AG09309 (cell line): ENCODE measurements at regions not wholly inside any gene's neighbourhood (a gene's known extent, or its start where the extent isn't known, plus 50 kb on each side); places are given as distances from the start of the nearest gene placed in this dataset.

Experiments
- DNase-seq: peaks from one replicate; pipeline ENCODE4 v3.0.0-alpha.2; 2010; ENCODE audit warnings: low read depth
- H3K4me3 ChIP-seq: 2 replicates; pipeline ENCODE4 v1.5.1; 2011; ENCODE audit warnings: mild to moderate bottlenecking, low read depth, low read length, moderate library complexity; ENCODE audit not compliant: control insufficient read depth
- TF ChIP-seq, protein P1 (sequence below): IDR thresholded peaks from 2 replicates; pipeline ENCODE4 v1.5.1; 2011; ENCODE audit warnings: mild to moderate bottlenecking, low read depth, low read length, inconsistent platforms; ENCODE audit not compliant: insufficient read depth, control insufficient read depth; ENCODE audit errors: missing control alignments

DNA sequence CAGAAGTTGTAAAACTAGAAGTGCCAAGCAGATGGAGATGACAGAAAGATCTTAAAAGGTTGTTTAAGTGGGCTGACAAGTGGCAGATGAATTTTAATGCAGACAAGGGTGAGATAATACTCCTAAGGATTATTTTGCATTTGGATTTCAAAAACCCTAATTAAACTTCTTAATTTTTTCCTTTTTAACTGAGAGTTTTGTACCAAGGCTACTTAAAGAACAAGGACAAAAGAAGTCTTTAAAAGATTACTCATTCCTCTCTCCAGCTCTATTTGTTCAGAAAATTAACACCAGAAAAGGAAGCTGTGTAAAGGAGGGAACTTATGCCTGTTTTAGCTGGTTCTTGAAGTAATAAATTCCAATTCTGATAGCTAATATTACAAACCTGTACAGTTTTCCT, 275.4 kb downstream of the ETNK1 start:
- DNase-seq, result no peak
- H3K4me3 ChIP-seq, result no peak overlapping the region
- TF ChIP-seq, protein P1, sequence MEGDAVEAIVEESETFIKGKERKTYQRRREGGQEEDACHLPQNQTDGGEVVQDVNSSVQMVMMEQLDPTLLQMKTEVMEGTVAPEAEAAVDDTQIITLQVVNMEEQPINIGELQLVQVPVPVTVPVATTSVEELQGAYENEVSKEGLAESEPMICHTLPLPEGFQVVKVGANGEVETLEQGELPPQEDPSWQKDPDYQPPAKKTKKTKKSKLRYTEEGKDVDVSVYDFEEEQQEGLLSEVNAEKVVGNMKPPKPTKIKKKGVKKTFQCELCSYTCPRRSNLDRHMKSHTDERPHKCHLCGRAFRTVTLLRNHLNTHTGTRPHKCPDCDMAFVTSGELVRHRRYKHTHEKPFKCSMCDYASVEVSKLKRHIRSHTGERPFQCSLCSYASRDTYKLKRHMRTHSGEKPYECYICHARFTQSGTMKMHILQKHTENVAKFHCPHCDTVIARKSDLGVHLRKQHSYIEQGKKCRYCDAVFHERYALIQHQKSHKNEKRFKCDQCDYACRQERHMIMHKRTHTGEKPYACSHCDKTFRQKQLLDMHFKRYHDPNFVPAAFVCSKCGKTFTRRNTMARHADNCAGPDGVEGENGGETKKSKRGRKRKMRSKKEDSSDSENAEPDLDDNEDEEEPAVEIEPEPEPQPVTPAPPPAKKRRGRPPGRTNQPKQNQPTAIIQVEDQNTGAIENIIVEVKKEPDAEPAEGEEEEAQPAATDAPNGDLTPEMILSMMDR, result no peak

DNA sequence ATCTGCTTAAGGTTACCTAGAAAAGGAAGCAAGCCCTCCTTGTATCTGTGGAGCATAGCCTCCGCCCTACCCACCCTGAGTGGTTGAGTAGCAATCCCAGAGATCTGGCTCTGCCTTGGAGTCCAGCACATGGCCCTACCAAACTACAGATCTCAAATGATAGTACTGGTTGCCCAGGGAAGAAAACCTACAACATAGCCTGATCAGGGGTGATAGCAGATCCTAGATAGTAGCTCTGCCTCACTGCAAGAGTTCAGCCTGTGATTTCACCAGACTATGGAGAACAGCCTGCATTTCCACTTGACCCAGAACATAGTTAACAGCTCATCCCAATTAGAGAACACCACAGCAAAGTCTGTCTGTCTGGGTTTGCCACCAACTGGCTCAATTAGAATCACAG, 279.5 kb downstream of the ETNK1 start:
- no peak overlapping the region for H3K4me3 ChIP-seq
- TF ChIP-seq, protein P1, result no peak
- DNase-seq, result no peak

DNA sequence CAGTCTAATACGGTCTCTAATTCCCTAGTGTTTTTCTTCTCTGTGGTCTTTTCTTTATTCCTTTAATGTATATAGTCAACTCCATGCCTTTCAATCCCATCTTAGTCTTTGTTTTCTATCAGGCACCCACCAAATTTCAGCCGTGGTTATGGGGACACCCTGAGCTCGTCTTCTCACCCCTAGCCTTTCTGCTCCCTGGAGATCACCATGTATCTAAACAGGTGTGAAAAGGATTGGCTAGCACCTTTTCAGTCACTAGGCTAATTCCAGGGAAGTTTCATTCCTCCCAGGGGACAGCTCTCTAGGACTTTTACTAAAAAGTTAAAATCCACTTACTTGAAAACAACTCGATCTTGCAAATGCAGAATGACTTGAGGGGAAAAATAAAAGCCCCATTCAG, 291.3 kb downstream of the ETNK1 start:
- no peak for DNase-seq
- H3K4me3 ChIP-seq, result no peak overlapping the region
- TF ChIP-seq, protein P1, result no peak

DNA sequence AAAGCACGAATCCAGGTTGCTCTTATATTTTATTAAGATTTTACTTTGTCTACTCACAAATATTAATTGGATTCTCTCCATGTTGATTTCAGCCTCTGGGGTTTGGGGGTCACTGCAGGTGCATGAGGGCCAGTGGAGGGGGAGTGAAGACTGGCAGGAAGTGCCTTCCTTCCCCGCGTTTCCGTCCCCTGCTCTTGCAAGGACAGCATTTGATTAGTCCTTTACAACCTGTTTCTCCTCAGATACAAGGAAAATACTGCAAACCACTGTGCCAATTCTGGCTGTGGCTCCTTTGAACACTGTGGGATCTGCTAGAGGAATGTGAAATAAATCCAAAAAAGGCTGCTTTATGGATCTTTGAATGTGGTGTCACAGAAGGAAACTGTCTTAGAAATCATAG, 291.8 kb downstream of the ETNK1 start:
- no peak for DNase-seq
- TF ChIP-seq, protein P1, result no peak
- no peak overlapping the region for H3K4me3 ChIP-seq

DNA sequence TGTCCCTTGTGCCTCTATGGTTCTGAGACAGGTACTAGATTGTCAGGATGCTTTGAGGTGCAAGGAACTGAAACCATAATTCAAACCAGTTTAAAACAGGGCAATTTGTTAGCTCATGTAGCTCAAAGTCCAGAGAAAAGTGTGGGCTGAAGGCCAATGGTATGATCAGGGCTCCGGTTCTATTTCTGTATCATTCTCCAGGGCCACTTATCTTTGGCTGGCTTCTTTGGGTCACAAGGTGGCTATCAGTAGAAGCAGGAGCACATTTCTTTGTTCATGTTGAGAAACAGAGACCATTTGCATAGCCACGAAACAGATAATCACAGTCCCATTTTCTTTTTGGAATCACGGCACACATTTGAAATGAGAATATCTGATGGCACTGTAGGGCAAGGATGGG, 294.9 kb downstream of the ETNK1 start:
- TF ChIP-seq, protein P1, result no peak
- DNase-seq, result no peak
- H3K4me3 ChIP-seq, result no peak overlapping the region

DNA sequence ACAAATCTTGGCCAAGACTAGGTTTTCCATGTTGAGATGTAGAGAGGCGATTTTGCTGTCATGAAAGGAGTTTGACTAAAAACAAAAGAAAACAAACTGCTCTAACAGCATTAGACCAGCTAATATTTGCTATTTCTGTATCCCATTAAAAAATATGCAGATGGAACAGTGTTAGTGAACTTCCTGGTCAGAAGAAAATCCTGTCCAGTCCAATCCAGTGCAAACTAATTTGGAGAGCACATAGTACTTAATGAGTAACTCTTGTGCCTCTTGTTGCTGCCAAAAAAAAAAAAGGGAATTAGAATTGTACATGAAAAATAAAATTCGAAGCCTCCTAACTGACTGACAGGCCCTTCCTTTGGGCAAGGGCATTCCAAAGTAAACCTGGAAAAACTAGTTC, 298.8 kb downstream of the ETNK1 start:
- DNase-seq, result no peak
- H3K4me3 ChIP-seq, result no peak overlapping the region
- TF ChIP-seq, protein P1, result no peak

DNA sequence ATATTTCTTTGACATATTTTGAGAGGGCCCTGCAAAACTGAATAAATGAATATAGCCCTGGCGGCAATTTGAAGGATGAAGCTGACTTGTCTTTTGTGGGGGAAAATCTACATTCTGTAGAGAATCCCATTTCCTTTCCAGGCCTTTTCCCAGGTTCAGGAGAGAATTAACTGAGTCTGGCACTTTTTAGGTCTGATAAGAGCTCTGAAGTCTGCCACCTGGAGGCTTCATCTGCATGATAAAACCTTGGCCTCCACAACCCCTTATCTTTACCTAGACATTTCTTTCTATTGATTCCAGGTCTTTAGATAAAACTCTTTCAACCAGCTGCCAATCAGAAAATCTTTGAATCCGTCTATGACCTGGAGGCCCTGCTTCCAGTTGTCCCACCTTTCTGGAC, 299.4 kb downstream of the ETNK1 start:
- TF ChIP-seq, protein P1, result no peak
- no peak overlapping the region for H3K4me3 ChIP-seq
- no peak for DNase-seq
